ENCODE measurements at regions not wholly inside any gene's neighbourhood (a gene's known extent, or its start where the extent isn't known, plus 50 kb on each side); places are given as distances from the start of the nearest gene placed in this dataset.

- H3K4me1 Mint-ChIP-seq (ENCODE audit: unreplicated experiment), result no peaks in the 10 kb centered on the region
- TF ChIP-seq CTCF (IDR thresholded peaks at IDR 0.05), result no peak
- H3K9me3 Mint-ChIP-seq (ENCODE audit: unreplicated experiment), result no peaks in the 10 kb centered on the region
- no peak for DNase-seq (ENCODE audit: extremely low spot score, unreplicated experiment)
- peaks cover 27% of the 10 kb centered on the region for H3K27me3 Mint-ChIP-seq (ENCODE audit: unreplicated experiment)
- no peaks in the 10 kb centered on the region for H3K36me3 Mint-ChIP-seq (ENCODE audit: unreplicated experiment)
- no peak overlapping the region for H3K27ac Mint-ChIP-seq (ENCODE audit: unreplicated experiment)
- no peak overlapping the region for H3K4me3 Mint-ChIP-seq (ENCODE audit: unreplicated experiment)
These were observed 78.7 kb upstream of the ATP2B2 start for GRCh38 chr3:10583798-10584708.

GRCh38 chr3:10585945-10586344 is 80.6 kb upstream of the ATP2B2 start:
- Mint-ChIP-seq H3K9me3 (ENCODE audit: unreplicated experiment) (no peaks in the 10 kb centered on the region), H3K36me3 (ENCODE audit: unreplicated experiment) (no peaks in the 10 kb centered on the region), H3K4me3 (ENCODE audit: unreplicated experiment) (no peak overlapping the region), H3K27ac (ENCODE audit: unreplicated experiment) (no peak overlapping the region), H3K27me3 (ENCODE audit: unreplicated experiment) (peaks cover 27% of the 10 kb centered on the region), H3K4me1 (ENCODE audit: unreplicated experiment) (no peaks in the 10 kb centered on the region)
- no peak for DNase-seq (ENCODE audit: extremely low spot score, unreplicated experiment)
- TF ChIP-seq CTCF (IDR thresholded peaks at IDR 0.05), result no peak

- Mint-ChIP-seq H3K4me3 (ENCODE audit: unreplicated experiment) (no peak overlapping the region), H3K27ac (ENCODE audit: unreplicated experiment) (no peak overlapping the region), H3K27me3 (ENCODE audit: unreplicated experiment) (peaks cover 9% of the 10 kb centered on the region), H3K36me3 (ENCODE audit: unreplicated experiment) (no peaks in the 10 kb centered on the region), H3K4me1 (ENCODE audit: unreplicated experiment) (no peaks in the 10 kb centered on the region), H3K9me3 (ENCODE audit: unreplicated experiment) (peaks cover 3% of the 10 kb centered on the region)
- no peak for TF ChIP-seq CTCF (IDR thresholded peaks at IDR 0.05)
- no peak for DNase-seq (ENCODE audit: extremely low spot score, unreplicated experiment)
These were observed 89.5 kb upstream of the ATP2B2 start for GRCh38 chr3:10594915-10595314.

- Mint-ChIP-seq H3K4me3 (ENCODE audit: unreplicated experiment) (no peak overlapping the region), H3K27me3 (ENCODE audit: unreplicated experiment) (peaks cover 9% of the 10 kb centered on the region), H3K4me1 (ENCODE audit: unreplicated experiment) (no peaks in the 10 kb centered on the region), H3K36me3 (ENCODE audit: unreplicated experiment) (no peaks in the 10 kb centered on the region), H3K27ac (ENCODE audit: unreplicated experiment) (no peak overlapping the region), H3K9me3 (ENCODE audit: unreplicated experiment) (peaks cover 3% of the 10 kb centered on the region)
- DNase-seq (ENCODE audit: extremely low spot score, unreplicated experiment), result no peak
- TF ChIP-seq CTCF (IDR thresholded peaks at IDR 0.05), result no peak
These were observed 91.5 kb upstream of the ATP2B2 start for GRCh38 chr3:10596746-10597448.

GRCh38 chr3:10597733-10598132 is 92.3 kb upstream of the ATP2B2 start:
- no peak for TF ChIP-seq CTCF (IDR thresholded peaks at IDR 0.05)
- Mint-ChIP-seq H3K27me3 (ENCODE audit: unreplicated experiment) (peaks cover 9% of the 10 kb centered on the region), H3K4me3 (ENCODE audit: unreplicated experiment) (no peak overlapping the region), H3K27ac (ENCODE audit: unreplicated experiment) (no peak overlapping the region), H3K36me3 (ENCODE audit: unreplicated experiment) (no peaks in the 10 kb centered on the region), H3K4me1 (ENCODE audit: unreplicated experiment) (no peaks in the 10 kb centered on the region), H3K9me3 (ENCODE audit: unreplicated experiment) (peaks cover 3% of the 10 kb centered on the region)
- DNase-seq (ENCODE audit: extremely low spot score, unreplicated experiment), result no peak

Data from osteocyte (in vitro differentiated cells).